ENCODE measurements at regions not wholly inside any gene's neighbourhood (a gene's known extent, or its start where the extent isn't known, plus 50 kb on each side); places are given as distances from the start of the nearest gene placed in this dataset.

GRCh38 chr20:50408526-50409364, 101.4 kb upstream of the PTPN1 start:
- Histone ChIP-seq H3K36me3 (ENCODE audit: control insufficient read depth in 2 of 2, extremely low read depth in 1 of 2, insufficient read depth in 2 of 2, low read length in 2 of 2) (no peaks in the 10 kb centered on the region), H3K27ac (ENCODE audit: insufficient read depth, low read depth, low read length) (no peak overlapping the region), H3K27me3 (ENCODE audit: control insufficient read depth in 2 of 2, insufficient read depth in 2 of 2, low read length in 2 of 2) (peaks cover 9% of the 10 kb centered on the region in 2 experiments), H3K4me3 (replicated peaks in 1 of 3; ENCODE audit: insufficient read depth in 1 of 3, low read depth in 1 of 3, low read length in 3 of 3) (no peak overlapping the region), H3K9me1 (replicated peaks; ENCODE audit: control insufficient read depth, extremely low read depth, insufficient read depth, low read length) (no peaks in the 10 kb centered on the region), H4K20me1 (replicated peaks; ENCODE audit: control insufficient read depth, extremely low read depth, insufficient read depth, low read length) (no peaks in the 10 kb centered on the region), H3K9ac (replicated peaks; ENCODE audit: extremely low read depth, insufficient read depth, low read length) (no peak overlapping the region), H3K4me2 (ENCODE audit: insufficient read depth, low read length) (no peak overlapping the region), H3K79me2 (ENCODE audit: control insufficient read depth, insufficient read depth, low read length) (no peaks in the 10 kb centered on the region), H3K9me3 (replicated peaks; ENCODE audit: control insufficient read depth, insufficient read depth, low read length) (no peaks in the 10 kb centered on the region), H2AFZ (ENCODE audit: low read depth, low read length) (no peak overlapping the region), H3K4me1 (ENCODE audit: control insufficient read depth, extremely low read depth, insufficient read depth, low read length) (no peaks in the 10 kb centered on the region)
- POLR2A ChIA-PET = no interaction called here
- dilution Hi-C loops (cut with MboI; ENCODE audit: extremely low pct_ligation_motif_present, low sequenced_read_pairs) (no loop called here), intact Hi-C loops (cut with micrococcal nuclease) (no loop called here)
- CTCF ChIA-PET = no interaction called here
- TF ChIP-seq POLR2A (IDR thresholded peaks at IDR 0.05; ENCODE audit: low read depth, low read length) (no peak), POLR2AphosphoS5 (IDR thresholded peaks at IDR 0.05; ENCODE audit: insufficient read depth, low read depth, low read length) (no peak), MYC (IDR thresholded peaks at IDR 0.05; ENCODE audit: low read depth, low read length) (no peak), EZH2 (IDR thresholded peaks at IDR 0.05; ENCODE audit: borderline replicate concordance, low read depth, low read length, severe bottlenecking) (no peak), JUN (IDR thresholded peaks at IDR 0.05; ENCODE audit: borderline replicate concordance, insufficient read depth, insufficient read length, low read depth) (no peak), CTCF (IDR thresholded peaks at IDR 0.05; ENCODE audit: extremely low read depth in 1 of 2, insufficient read depth in 1 of 2, low read depth in 1 of 2, low read length in 2 of 2) (no peak), MAX (IDR thresholded peaks at IDR 0.05; ENCODE audit: insufficient read depth, insufficient read length) (no peak), FOS (IDR thresholded peaks at IDR 0.05; ENCODE audit: borderline replicate concordance, insufficient read depth, low read length) (no peak), GATA2 (IDR thresholded peaks at IDR 0.05; ENCODE audit: insufficient read depth, insufficient read length, low read depth, low read length) (no peak)
- DNase-seq (ENCODE audit: low read depth, low spot score) = no peak
- FAIRE-seq = no peak
- no TSS peak for BruUV-seq (replicated peaks)

Data from endothelial cell of umbilical vein (primary cell).